Naive thymus-derived CD8-positive, alpha-beta T cell (primary cell): ENCODE measurements at regions not wholly inside any gene's neighbourhood (a gene's known extent, or its start where the extent isn't known, plus 50 kb on each side); places are given as distances from the start of the nearest gene placed in this dataset.

Experiments used
- ATAC-seq, 2 donors: fragments of 150-1000 bp; cut with Tn5 transposase in 1 of 2; sonication (Bioruptor Pico), chemical (Tn5 transposase) in 1 of 2; 1 replicate in 1 of 2; 2 replicates in 1 of 2; pipeline ENCODE4 v1.10.0; 2021; ENCODE audit warnings: mild to moderate bottlenecking in 2 of 2, moderate library complexity in 2 of 2
- POLR2A ChIA-PET: fragments of 350-600 bp; sonication (Branson Sonifier 250); formaldehyde crosslinking; loops from one replicate; lab custom pipeline; 2021; ENCODE audit warnings: antibody characterized with exemption; lab: Charles Lee
- DNase-seq, 10 donors: peaks; one replicate each; pipeline versions ENCODE4 v3.0.0 to v3.0.0-alpha.2; 2020 to 2022
- H3K27ac Mint-ChIP-seq, 10 donors: one replicate each; pipeline ENCODE4 v1.8.0; 2020 to 2022; ENCODE audit warnings: mild to moderate bottlenecking in 10 of 10, mixed read lengths in 10 of 10, moderate library complexity in 4 of 10, inconsistent platforms in 1 of 10
- H3K27me3 Mint-ChIP-seq, 5 donors: one replicate each; pipeline ENCODE4 v1.8.0; 2021 to 2022; ENCODE audit warnings: mixed read lengths in 5 of 5
- H3K36me3 Mint-ChIP-seq, 3 donors: one replicate each; pipeline ENCODE4 v1.8.0; 2020 to 2022; ENCODE audit warnings: mixed read lengths in 3 of 3, mild to moderate bottlenecking in 2 of 3, inconsistent platforms in 1 of 3
- H3K4me1 Mint-ChIP-seq, 4 donors: one replicate each; pipeline ENCODE4 v1.8.0; 2021 to 2022; ENCODE audit warnings: mixed read lengths in 4 of 4
- H3K4me3 Mint-ChIP-seq, 10 donors: one replicate each; pipeline ENCODE4 v1.8.0; 2020 to 2022; ENCODE audit warnings: mild to moderate bottlenecking in 10 of 10, mixed read lengths in 10 of 10, moderate library complexity in 6 of 10, inconsistent platforms in 1 of 10
- H3K9me3 Mint-ChIP-seq, 9 donors: one replicate each; pipeline ENCODE4 v1.8.0; 2020 to 2022; ENCODE audit warnings: mixed read lengths in 9 of 9, mild to moderate bottlenecking in 3 of 9, inconsistent platforms in 1 of 9, moderate library complexity in 1 of 9

- POLR2A ChIA-PET, result no interaction called here
- peaks cover 7 to 11% (median 9%) of the 10 kb centered on the region in 4 donors for H3K4me1 Mint-ChIP-seq
- H3K4me3 Mint-ChIP-seq, result no peak overlapping the region
- peaks cover 0 to 10% (median 5%) of the 10 kb centered on the region in 3 donors for H3K36me3 Mint-ChIP-seq
- H3K9me3 Mint-ChIP-seq, result peaks cover 0 to 15% (median 7%) of the 10 kb centered on the region in 9 donors
- DNase-seq (no peak), ATAC-seq (no peak)
- H3K27ac Mint-ChIP-seq, result peak overlapping the region in 2 of 10 donors; percentile 11 to 53
- H3K27me3 Mint-ChIP-seq, result peaks cover 6 to 20% (median 16%) of the 10 kb centered on the region in 5 donors
Observed at GRCh38 chr21:31609081-31609480, 50.4 kb upstream of the SOD1 start.

GRCh38 chr21:31607791-31608190 lies 51.7 kb upstream of the SOD1 start:
- POLR2A ChIA-PET, result no interaction called here
- Mint-ChIP-seq H3K4me3 (no peak overlapping the region), H3K9me3 (peaks cover 0 to 15% (median 7%) of the 10 kb centered on the region in 9 donors), H3K27ac (no peak overlapping the region), H3K36me3 (peaks cover 0 to 10% (median 5%) of the 10 kb centered on the region in 3 donors), H3K27me3 (peaks cover 4 to 20% (median 14%) of the 10 kb centered on the region in 5 donors), H3K4me1 (peaks cover under 1 to 6% (median 3%) of the 10 kb centered on the region in 4 donors)
- ATAC-seq, result no peak
- DNase-seq, result no peak

GRCh38 chr21:31606081-31606874 lies 53.2 kb upstream of the SOD1 start:
- DNase-seq (no peak), ATAC-seq (no peak)
- peaks cover 0 to 7% (median 5%) of the 10 kb centered on the region in 3 donors for H3K36me3 Mint-ChIP-seq
- H3K27me3 Mint-ChIP-seq, result peaks cover 2 to 11% (median 8%) of the 10 kb centered on the region in 5 donors
- H3K4me1 Mint-ChIP-seq, result peaks cover 0 to 4% (median 3%) of the 10 kb centered on the region in 4 donors
- peak overlapping the region in 1 of 10 donors; percentile 12 for H3K27ac Mint-ChIP-seq
- no peak overlapping the region for H3K4me3 Mint-ChIP-seq
- peaks cover 0 to 10% (median 0%) of the 10 kb centered on the region in 9 donors for H3K9me3 Mint-ChIP-seq
- POLR2A ChIA-PET, result interaction anchor here (0.6 to 0.9 kb wide), 2 partner anchors 46 to 47 kb away, joined by 3 to 5 read pairs; no protein-coding TSS in a partner anchor

GRCh38 chr21:31604591-31605190 lies 54.8 kb upstream of the SOD1 start:
- POLR2A ChIA-PET, result no interaction called here
- Mint-ChIP-seq H3K27me3 (peaks cover 0 to 7% (median 5%) of the 10 kb centered on the region in 5 donors), H3K9me3 (no peaks in the 10 kb centered on the region), H3K27ac (peak overlapping the region in 1 of 10 donors; percentile 25), H3K4me1 (peaks cover 0 to 4% (median 3%) of the 10 kb centered on the region in 4 donors), H3K36me3 (no peaks in the 10 kb centered on the region), H3K4me3 (no peak overlapping the region)
- peak; percentile 35 to 83 (median 67) for DNase-seq
- ATAC-seq, result peak; percentile 77 to 87

- DNase-seq, result no peak
- H3K4me1 Mint-ChIP-seq, result peaks cover 0 to 3% (median 2%) of the 10 kb centered on the region in 4 donors
- no peaks in the 10 kb centered on the region for H3K9me3 Mint-ChIP-seq
- H3K27me3 Mint-ChIP-seq, result no peaks in the 10 kb centered on the region
- no peaks in the 10 kb centered on the region for H3K36me3 Mint-ChIP-seq
- POLR2A ChIA-PET, result no interaction called here
- no peak for ATAC-seq
- H3K4me3 Mint-ChIP-seq, result no peak overlapping the region
- no peak overlapping the region for H3K27ac Mint-ChIP-seq
Observed at GRCh38 chr21:31599563-31599962, 59.9 kb upstream of the SOD1 start.

GRCh38 chr21:31599013-31599412 lies 60.5 kb upstream of the SOD1 start:
- Mint-ChIP-seq H3K36me3 (no peaks in the 10 kb centered on the region), H3K9me3 (no peaks in the 10 kb centered on the region), H3K4me3 (no peak overlapping the region), H3K27me3 (no peaks in the 10 kb centered on the region), H3K4me1 (peaks cover 0 to 2% (median under 1%) of the 10 kb centered on the region in 4 donors), H3K27ac (peak overlapping the region in 1 of 10 donors; percentile 71)
- POLR2A ChIA-PET, result no interaction called here
- DNase-seq (no peak), ATAC-seq (no peak)

GRCh38 chr21:31597683-31598082 lies 61.8 kb upstream of the SOD1 start:
- Mint-ChIP-seq H3K9me3 (no peaks in the 10 kb centered on the region), H3K4me3 (no peak overlapping the region), H3K27me3 (no peaks in the 10 kb centered on the region), H3K27ac (no peak overlapping the region), H3K36me3 (no peaks in the 10 kb centered on the region), H3K4me1 (peaks cover 0 to 2% (median under 1%) of the 10 kb centered on the region in 4 donors)
- POLR2A ChIA-PET, result no interaction called here
- ATAC-seq (no peak), DNase-seq (no peak)

GRCh38 chr21:31596055-31596454 lies 63.4 kb upstream of the SOD1 start:
- Mint-ChIP-seq H3K4me1 (peaks cover 0 to 2% (median under 1%) of the 10 kb centered on the region in 4 donors), H3K27me3 (no peaks in the 10 kb centered on the region), H3K4me3 (no peak overlapping the region), H3K36me3 (no peaks in the 10 kb centered on the region), H3K27ac (peak overlapping the region in 1 of 10 donors; percentile 61), H3K9me3 (no peaks in the 10 kb centered on the region)
- DNase-seq (no peak), ATAC-seq (no peak)
- POLR2A ChIA-PET, result no interaction called here

GRCh38 chr21:31594726-31595125 lies 64.8 kb upstream of the SOD1 start:
- H3K27me3 Mint-ChIP-seq, result no peaks in the 10 kb centered on the region
- H3K4me1 Mint-ChIP-seq, result peaks cover 0 to 2% (median under 1%) of the 10 kb centered on the region in 4 donors
- no peaks in the 10 kb centered on the region for H3K36me3 Mint-ChIP-seq
- H3K27ac Mint-ChIP-seq, result no peak overlapping the region
- no peaks in the 10 kb centered on the region for H3K9me3 Mint-ChIP-seq
- ATAC-seq, result no peak
- H3K4me3 Mint-ChIP-seq, result no peak overlapping the region
- DNase-seq, result no peak
- POLR2A ChIA-PET, result no interaction called here

- H3K27ac Mint-ChIP-seq, result no peak overlapping the region
- POLR2A ChIA-PET, result no interaction called here
- no peak for DNase-seq
- H3K9me3 Mint-ChIP-seq, result no peaks in the 10 kb centered on the region
- no peak for ATAC-seq
- no peak overlapping the region for H3K4me3 Mint-ChIP-seq
- H3K4me1 Mint-ChIP-seq, result peaks cover 0 to 2% (median under 1%) of the 10 kb centered on the region in 4 donors
- no peaks in the 10 kb centered on the region for H3K27me3 Mint-ChIP-seq
- H3K36me3 Mint-ChIP-seq, result no peaks in the 10 kb centered on the region
Observed at GRCh38 chr21:31594279-31594678, 65.2 kb upstream of the SOD1 start.

GRCh38 chr21:31592963-31593560 lies 66.4 kb upstream of the SOD1 start:
- POLR2A ChIA-PET, result no interaction called here
- Mint-ChIP-seq H3K27ac (no peak overlapping the region), H3K4me1 (peaks cover 0 to 2% (median 1%) of the 10 kb centered on the region in 4 donors), H3K9me3 (no peaks in the 10 kb centered on the region), H3K36me3 (no peaks in the 10 kb centered on the region), H3K4me3 (no peak overlapping the region), H3K27me3 (no peaks in the 10 kb centered on the region)
- DNase-seq (no peak), ATAC-seq (no peak)

GRCh38 chr21:31592516-31592915 lies 67.0 kb upstream of the SOD1 start:
- no peak overlapping the region for H3K4me3 Mint-ChIP-seq
- peaks cover 0 to 3% (median 1%) of the 10 kb centered on the region in 4 donors for H3K4me1 Mint-ChIP-seq
- H3K27ac Mint-ChIP-seq, result no peak overlapping the region
- DNase-seq (no peak), ATAC-seq (no peak)
- H3K27me3 Mint-ChIP-seq, result no peaks in the 10 kb centered on the region
- H3K36me3 Mint-ChIP-seq, result no peaks in the 10 kb centered on the region
- no peaks in the 10 kb centered on the region for H3K9me3 Mint-ChIP-seq
- POLR2A ChIA-PET, result no interaction called here

- no peak for ATAC-seq
- H3K4me1 Mint-ChIP-seq, result peaks cover 0 to 6% (median 4%) of the 10 kb centered on the region in 4 donors
- DNase-seq, result no peak
- POLR2A ChIA-PET, result no interaction called here
- H3K27me3 Mint-ChIP-seq, result no peaks in the 10 kb centered on the region
- H3K4me3 Mint-ChIP-seq, result no peak overlapping the region
- no peaks in the 10 kb centered on the region for H3K9me3 Mint-ChIP-seq
- no peak overlapping the region for H3K27ac Mint-ChIP-seq
- H3K36me3 Mint-ChIP-seq, result no peaks in the 10 kb centered on the region
Observed at GRCh38 chr21:31589820-31590219, 69.7 kb upstream of the SOD1 start.
